ENCODE measurements at regions not wholly inside any gene's neighbourhood (a gene's known extent, or its start where the extent isn't known, plus 50 kb on each side); places are given as distances from the start of the nearest gene placed in this dataset.

DNA sequence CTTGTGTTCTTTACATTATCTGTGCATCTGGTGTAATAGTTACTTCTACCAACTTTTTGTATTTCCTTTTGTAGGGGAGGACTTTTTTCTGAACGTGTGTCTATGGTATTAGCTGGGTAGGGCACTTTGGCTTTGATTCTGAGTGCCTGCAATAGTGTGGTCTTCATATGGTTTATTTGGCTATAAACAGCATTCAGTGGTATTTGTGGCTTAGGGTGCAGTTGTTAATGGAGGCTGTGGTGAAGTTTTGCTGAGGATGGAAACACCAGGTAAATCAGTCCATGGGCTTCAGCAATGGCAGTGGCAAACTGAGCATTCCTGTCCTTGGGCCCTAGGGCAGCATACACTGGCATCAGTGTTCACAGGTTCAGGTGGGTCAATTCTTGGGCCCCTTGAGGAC lies 230.6 kb upstream of the CTNNB1 start:
- TF ChIP-seq, protein P1, sequence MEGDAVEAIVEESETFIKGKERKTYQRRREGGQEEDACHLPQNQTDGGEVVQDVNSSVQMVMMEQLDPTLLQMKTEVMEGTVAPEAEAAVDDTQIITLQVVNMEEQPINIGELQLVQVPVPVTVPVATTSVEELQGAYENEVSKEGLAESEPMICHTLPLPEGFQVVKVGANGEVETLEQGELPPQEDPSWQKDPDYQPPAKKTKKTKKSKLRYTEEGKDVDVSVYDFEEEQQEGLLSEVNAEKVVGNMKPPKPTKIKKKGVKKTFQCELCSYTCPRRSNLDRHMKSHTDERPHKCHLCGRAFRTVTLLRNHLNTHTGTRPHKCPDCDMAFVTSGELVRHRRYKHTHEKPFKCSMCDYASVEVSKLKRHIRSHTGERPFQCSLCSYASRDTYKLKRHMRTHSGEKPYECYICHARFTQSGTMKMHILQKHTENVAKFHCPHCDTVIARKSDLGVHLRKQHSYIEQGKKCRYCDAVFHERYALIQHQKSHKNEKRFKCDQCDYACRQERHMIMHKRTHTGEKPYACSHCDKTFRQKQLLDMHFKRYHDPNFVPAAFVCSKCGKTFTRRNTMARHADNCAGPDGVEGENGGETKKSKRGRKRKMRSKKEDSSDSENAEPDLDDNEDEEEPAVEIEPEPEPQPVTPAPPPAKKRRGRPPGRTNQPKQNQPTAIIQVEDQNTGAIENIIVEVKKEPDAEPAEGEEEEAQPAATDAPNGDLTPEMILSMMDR (IDR thresholded peaks at IDR 0.05; ENCODE audit: borderline replicate concordance, extremely low read depth, low read length, poor library complexity, severe bottlenecking) = no peak
- no peak for TF ChIP-seq EZH2 (IDR thresholded peaks at IDR 0.05; ENCODE audit: borderline replicate concordance, low read depth, low read length, severe bottlenecking)

All from DND-41 (cell line).